Loucy (cell line): ENCODE measurements at regions not wholly inside any gene's neighbourhood (a gene's known extent, or its start where the extent isn't known, plus 50 kb on each side); places are given as distances from the start of the nearest gene placed in this dataset.

Experiments used
- H2AFZ ChIP-seq: fragments of 200-600 bp; sonication (generic); 2 replicates; pipeline ENCODE4 v1.6.0; 2016; ENCODE audit warnings: antibody characterized with exemption, mild to moderate bottlenecking, low read length, moderate library complexity
- H3F3A ChIP-seq: fragments of 200-600 bp; 2 replicates; pipeline ENCODE4 v1.6.0; 2016; ENCODE audit warnings: antibody characterized with exemption, low read depth, mild to moderate bottlenecking
- H3K27me3 ChIP-seq: fragments of 200-600 bp; sonication (generic); 2 replicates; pipeline ENCODE4 v1.6.1; 2014; ENCODE audit warnings: low read length, mild to moderate bottlenecking; ENCODE audit not compliant: insufficient read depth, poor library complexity, severe bottlenecking
- H3K36me3 ChIP-seq: fragments of 200-600 bp; sonication (generic); 2 replicates; pipeline ENCODE4 v1.6.1; 2016; ENCODE audit warnings: low read length; ENCODE audit not compliant: insufficient read depth
- H3K4me1 ChIP-seq: fragments of 200-600 bp; sonication (generic); 2 replicates; pipeline ENCODE4 v1.5.1; 2014; ENCODE audit warnings: low read length, mild to moderate bottlenecking; ENCODE audit not compliant: insufficient read depth, poor library complexity, severe bottlenecking
- H3K4me2 ChIP-seq: fragments of 200-600 bp; sonication (generic); 2 replicates; pipeline ENCODE4 v1.6.0; 2014; ENCODE audit warnings: antibody characterized with exemption, low read length, low read depth, mild to moderate bottlenecking; ENCODE audit not compliant: poor library complexity, severe bottlenecking
- H3K4me3 ChIP-seq: fragments of 200-600 bp; sonication (generic); 2 replicates; pipeline ENCODE4 v1.5.1; 2014; ENCODE audit warnings: low read length, mild to moderate bottlenecking, mixed read lengths; ENCODE audit not compliant: poor library complexity, severe bottlenecking
- H3K79me2 ChIP-seq: fragments of 200-600 bp; sonication (generic); 2 replicates; pipeline ENCODE4 v1.6.1; 2014; ENCODE audit warnings: low read length; ENCODE audit not compliant: insufficient read depth
- H3K9ac ChIP-seq: fragments of 200-600 bp; sonication (generic); 2 replicates; pipeline ENCODE4 v1.6.0; 2014; ENCODE audit warnings: mild to moderate bottlenecking, low read depth, low read length, moderate library complexity; ENCODE audit not compliant: poor library complexity, severe bottlenecking
- H3K9me2 ChIP-seq: fragments of 200-600 bp; sonication (generic); replicated peaks from 2 replicates; pipeline ENCODE4 v1.6.1; 2016; ENCODE audit warnings: low read depth, low read length, mixed read lengths
- H3K9me3 ChIP-seq: fragments of 200-600 bp; sonication (generic); 2 replicates; pipeline ENCODE4 v1.6.1; 2014; ENCODE audit warnings: mild to moderate bottlenecking, antibody characterized with exemption, low read length, low read depth; ENCODE audit not compliant: insufficient read depth
- H4K20me1 ChIP-seq: fragments of 200-600 bp; sonication (generic); 2 replicates; pipeline ENCODE4 v1.6.0; 2014; ENCODE audit warnings: antibody characterized with exemption, low read length, mild to moderate bottlenecking; ENCODE audit not compliant: insufficient read depth, poor library complexity, severe bottlenecking
- EZH2phosphoT487 ChIP-seq: fragments of 200-600 bp; IDR thresholded peaks from 2 replicates; pipeline ENCODE4 v1.6.1; 2018; ENCODE audit warnings: antibody characterized with exemption, mild to moderate bottlenecking, moderate library complexity, borderline replicate concordance
- TF ChIP-seq, protein P1 (sequence below): fragments of 200-600 bp; sonication (generic); conservative IDR thresholded peaks from 2 replicates; pipeline ENCODE4 v1.5.1; 2014; ENCODE audit warnings: mild to moderate bottlenecking, antibody characterized with exemption, low read length

DNA sequence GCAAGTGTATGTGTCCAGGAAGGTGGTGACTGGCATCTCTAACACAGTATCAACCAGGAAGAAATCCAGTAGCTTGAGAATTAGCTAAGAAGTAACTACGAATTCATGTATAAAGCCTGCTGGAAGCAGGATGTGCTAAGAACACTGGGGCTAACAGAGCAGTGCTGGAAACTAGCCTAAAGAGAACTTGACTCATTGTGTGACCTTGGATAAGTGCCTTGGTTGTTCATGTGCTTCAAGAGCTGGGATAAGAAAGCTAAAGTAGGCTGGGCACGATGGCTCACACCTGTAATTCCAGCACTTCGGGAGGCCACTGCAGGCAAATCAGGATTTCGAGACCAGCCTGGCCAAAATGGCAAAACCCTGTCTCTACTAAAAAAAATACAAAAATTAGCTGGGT, 186.9 kb downstream of the RRAGC start:
- no peak for TF ChIP-seq EZH2phosphoT487
- TF ChIP-seq, protein P1, sequence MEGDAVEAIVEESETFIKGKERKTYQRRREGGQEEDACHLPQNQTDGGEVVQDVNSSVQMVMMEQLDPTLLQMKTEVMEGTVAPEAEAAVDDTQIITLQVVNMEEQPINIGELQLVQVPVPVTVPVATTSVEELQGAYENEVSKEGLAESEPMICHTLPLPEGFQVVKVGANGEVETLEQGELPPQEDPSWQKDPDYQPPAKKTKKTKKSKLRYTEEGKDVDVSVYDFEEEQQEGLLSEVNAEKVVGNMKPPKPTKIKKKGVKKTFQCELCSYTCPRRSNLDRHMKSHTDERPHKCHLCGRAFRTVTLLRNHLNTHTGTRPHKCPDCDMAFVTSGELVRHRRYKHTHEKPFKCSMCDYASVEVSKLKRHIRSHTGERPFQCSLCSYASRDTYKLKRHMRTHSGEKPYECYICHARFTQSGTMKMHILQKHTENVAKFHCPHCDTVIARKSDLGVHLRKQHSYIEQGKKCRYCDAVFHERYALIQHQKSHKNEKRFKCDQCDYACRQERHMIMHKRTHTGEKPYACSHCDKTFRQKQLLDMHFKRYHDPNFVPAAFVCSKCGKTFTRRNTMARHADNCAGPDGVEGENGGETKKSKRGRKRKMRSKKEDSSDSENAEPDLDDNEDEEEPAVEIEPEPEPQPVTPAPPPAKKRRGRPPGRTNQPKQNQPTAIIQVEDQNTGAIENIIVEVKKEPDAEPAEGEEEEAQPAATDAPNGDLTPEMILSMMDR = no peak

DNA sequence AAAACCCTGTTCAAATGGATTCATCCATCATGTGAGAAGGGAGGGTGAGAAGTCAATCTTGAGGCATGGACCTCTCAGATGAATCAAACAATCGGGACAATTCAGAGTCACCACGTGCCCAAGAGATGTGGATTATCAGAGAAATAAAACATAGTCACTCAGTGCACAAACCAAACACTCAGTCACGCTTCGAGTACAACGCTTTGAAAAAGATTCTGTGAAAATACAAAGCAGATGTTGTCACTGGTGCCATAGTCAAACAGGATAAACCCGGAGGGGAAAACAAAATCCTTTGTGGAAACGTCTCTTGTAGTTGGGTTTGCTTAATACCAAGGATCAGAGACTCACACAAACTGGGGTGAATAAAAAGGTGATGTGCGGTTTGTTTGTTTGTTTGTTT, 188.4 kb downstream of the RRAGC start:
- Histone ChIP-seq H4K20me1 (no peaks in the 10 kb centered on the region), H3K9me2 (no peaks in the 10 kb centered on the region), H3K9me3 (no peaks in the 10 kb centered on the region), H3K4me1 (no peaks in the 10 kb centered on the region), H3F3A (no peaks in the 10 kb centered on the region), H3K9ac (no peak overlapping the region), H3K27me3 (no peaks in the 10 kb centered on the region), H3K79me2 (no peaks in the 10 kb centered on the region), H3K4me2 (no peak overlapping the region), H3K36me3 (no peaks in the 10 kb centered on the region), H2AFZ (no peak overlapping the region), H3K4me3 (no peak overlapping the region)
- TF ChIP-seq EZH2phosphoT487 = no peak
- TF ChIP-seq, protein P1 = no peak

More for the DNA sequence above, 186.9 kb downstream of the RRAGC start:
- Histone ChIP-seq H3K27me3 (no peaks in the 10 kb centered on the region), H2AFZ (no peak overlapping the region), H3K79me2 (no peaks in the 10 kb centered on the region), H3K4me1 (no peaks in the 10 kb centered on the region), H3K36me3 (no peaks in the 10 kb centered on the region), H3K9me2 (no peaks in the 10 kb centered on the region), H3K9ac (no peak overlapping the region), H3K9me3 (no peaks in the 10 kb centered on the region), H4K20me1 (no peaks in the 10 kb centered on the region), H3K4me3 (no peak overlapping the region), H3K4me2 (no peak overlapping the region), H3F3A (no peaks in the 10 kb centered on the region)

DNA sequence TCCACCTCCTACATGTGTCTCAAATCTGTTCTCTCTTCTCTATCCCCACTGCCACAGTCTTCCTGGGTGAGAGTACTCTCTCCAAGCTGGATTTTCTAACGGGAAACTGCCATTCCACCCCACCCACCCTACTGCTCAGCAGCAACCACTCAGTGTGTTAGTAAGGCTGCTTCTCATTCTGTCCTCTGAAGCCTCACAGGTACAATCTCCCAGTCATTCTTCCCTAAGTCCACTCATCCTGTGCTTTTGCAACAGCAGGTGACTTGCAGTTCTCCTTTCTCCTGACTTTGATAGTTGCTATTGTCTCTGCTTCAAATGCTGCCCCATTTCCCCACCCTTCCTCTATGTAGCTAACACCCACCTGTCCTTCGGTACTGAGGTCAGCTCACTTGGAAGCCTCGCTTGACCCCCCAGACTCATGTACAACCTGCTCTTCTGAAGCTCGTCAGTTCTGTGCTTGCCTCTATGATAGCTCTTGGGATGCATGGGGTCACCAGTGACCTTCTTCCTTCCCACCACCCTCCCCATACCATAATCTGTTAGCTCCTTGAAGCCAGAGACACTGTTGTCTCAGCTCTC, 188.9 kb downstream of the RRAGC start:
- no peak overlapping the region for H3K4me2 ChIP-seq
- no peak overlapping the region for H3K4me3 ChIP-seq
- no peaks in the 10 kb centered on the region for H4K20me1 ChIP-seq
- H3K36me3 ChIP-seq = no peaks in the 10 kb centered on the region
- no peaks in the 10 kb centered on the region for H3F3A ChIP-seq
- TF ChIP-seq, protein P1 = no peak
- no peaks in the 10 kb centered on the region for H3K9me2 ChIP-seq
- no peaks in the 10 kb centered on the region for H3K9me3 ChIP-seq
- H3K4me1 ChIP-seq = no peaks in the 10 kb centered on the region
- H3K9ac ChIP-seq = no peak overlapping the region
- no peak overlapping the region for H2AFZ ChIP-seq
- no peaks in the 10 kb centered on the region for H3K27me3 ChIP-seq
- no peaks in the 10 kb centered on the region for H3K79me2 ChIP-seq
